Forelimb muscle (tissue), 1 donor: ENCODE measurements at regions not wholly inside any gene's neighbourhood (a gene's known extent, or its start where the extent isn't known, plus 50 kb on each side); places are given as distances from the start of the nearest gene placed in this dataset.

Experiments
- DNase-seq: peaks from one replicate; pipeline ENCODE4 v3.0.0-alpha.2; 2013; ENCODE audit warnings: low read depth

- DNase-seq, result no peak
Observed at GRCh38 chr2:15733867-15734673, 142.4 kb downstream of the DDX1 start.

DNA sequence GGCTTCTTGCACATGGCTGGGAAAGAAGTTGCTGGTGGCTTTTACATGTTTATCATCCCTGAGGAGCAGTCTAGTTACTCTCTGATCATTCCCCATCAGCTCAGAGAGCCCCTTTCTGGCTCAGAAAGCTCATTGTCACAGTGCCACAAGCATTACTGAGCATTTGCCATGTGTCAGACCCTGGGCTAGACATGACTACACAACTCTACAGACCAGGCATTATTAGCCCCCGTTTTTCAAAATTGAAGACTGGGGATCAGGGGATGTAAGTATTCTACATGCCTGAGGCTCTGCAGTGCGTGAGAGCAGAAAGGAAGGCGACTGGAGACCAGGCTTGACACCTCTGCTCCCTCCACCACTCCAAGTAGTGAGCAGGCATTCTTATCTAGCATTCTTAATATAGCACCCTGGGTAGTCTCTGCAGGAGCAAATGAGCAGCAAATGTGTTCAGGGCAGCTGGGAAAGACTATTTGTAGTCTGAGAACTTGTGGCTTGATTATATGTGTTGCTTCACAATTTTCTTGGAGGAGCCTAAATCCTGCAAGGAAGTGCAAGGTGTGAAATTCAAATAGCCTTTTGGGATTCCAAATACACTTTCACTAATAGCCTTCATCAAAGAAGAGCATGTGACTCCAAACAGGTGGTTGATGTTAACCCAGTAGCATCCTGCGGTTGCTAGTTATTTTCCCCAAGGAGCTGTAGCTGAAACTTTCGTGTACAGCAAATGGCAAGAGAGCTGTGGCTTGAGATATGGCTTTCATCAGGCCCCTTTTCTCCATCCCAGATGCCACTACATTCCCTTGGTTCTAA lies 143.2 kb downstream of the DDX1 start:
- DNase-seq, result no peak

DNA sequence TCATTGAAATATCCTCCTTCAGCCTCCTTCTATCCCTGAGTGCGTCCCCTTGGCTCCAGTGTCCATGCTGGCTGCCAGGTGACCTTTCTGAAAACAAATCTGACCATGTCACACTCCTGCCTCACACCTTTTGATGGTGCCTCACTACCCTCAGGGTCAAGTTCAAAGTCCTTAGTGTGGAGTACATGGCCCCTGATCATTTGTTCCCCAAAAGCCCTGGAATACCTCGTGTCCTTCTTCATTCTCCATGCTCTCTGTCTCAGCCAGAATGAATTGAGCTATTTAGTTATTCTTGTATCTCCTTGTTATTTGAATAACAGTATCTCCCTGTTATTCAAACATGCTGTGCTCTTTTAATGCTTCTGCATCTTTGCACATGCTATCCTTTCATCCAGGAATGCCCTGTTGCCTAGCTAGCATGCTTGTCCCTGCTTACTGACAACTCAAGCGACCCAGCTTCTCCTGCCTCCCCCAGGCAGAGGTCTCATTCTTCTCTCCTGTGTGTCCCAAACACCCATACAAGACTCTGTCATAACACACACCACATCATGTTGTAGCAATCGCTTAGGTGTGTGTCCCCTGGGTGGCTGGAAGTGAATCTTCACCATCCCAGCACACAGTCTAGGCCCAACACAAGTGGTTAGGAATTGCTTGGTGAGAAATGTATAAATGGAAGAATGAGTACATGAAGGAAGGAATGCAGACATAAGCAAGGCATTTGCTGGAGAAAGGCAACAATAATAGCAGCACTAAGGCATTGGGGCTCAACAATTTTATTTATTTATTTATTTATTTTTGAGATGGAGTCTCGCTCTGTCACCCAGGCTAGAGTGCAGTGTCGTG lies 144.0 kb downstream of the DDX1 start:
- DNase-seq, result no peak

DNA sequence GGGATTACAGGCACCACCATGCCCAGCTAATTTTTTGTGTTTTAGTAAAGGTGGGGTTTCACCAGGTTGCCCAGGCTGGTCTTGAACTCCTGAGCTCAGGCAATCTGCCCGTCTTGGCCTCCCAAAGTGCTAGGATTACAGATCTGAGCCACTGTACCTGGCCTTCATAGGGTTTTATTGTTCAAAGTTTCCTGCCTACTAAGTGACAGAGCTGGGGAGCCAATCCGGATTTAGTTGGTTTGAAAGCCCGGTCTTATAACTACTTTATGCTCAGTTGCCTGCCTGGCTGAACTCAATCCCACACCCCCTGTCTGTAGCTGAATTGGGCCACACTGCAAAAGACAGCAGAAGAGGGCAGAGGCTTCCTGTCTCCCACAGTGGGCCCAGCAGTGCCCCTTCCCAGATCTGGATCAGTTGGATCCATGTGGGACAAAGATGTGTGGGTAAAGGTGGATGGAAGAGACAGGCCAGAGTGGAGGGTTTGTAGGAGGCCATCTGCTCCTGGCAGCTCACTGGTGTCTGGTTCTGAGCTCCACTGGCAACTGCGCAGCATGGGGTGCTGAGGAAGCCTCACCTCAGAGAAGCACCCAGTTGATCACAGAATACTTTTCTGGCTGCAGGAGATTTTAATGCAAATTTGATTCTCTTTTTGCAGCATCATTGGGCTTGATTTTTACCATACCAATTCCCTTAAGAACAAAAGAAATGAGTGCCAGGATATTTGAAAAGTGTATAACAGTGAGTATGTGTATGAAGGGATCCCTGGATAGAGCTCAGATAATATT lies 144.9 kb downstream of the DDX1 start:
- no peak for DNase-seq

DNA sequence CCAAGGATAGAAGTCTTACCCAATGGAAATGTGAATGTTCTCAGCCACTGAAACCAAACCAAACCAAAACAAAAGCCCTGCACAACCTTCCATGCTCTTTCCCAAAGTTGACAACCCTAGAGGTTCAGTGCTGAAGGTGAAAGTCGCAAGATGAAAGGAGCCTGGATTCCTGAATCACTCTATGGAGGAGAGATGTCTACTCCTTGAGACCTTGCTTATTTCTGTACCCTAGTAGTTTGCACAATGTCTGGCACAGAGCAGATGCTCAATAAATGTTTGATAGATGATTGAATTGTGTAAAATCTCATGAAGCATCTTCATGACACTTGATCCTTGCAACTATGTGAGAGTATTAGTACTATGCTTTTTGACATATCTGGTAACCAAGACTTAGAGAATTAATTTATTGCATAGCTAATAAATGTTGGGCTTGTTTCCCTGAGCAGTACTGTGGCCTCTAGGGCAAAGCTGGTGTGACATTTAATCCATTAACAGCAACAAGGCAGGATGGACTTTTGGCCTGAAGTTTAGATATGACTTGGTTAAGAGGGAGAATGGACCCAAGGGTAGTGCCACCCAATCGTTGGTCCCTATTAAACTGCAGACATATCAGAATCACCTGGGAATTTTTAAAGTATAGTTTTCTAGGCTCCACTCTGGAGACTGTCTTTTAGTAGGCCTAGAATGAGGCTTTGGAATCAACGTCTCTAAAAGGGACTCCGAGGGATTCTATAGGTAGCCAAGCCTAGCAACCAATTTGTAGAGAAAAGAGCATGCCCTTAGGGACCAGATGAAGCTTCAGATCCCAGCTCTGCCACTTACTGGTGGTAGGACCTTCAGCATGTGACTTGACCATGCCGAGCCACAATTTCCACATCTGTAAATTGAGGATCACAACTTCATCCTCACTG lies 145.9 kb downstream of the DDX1 start:
- no peak for DNase-seq

DNA sequence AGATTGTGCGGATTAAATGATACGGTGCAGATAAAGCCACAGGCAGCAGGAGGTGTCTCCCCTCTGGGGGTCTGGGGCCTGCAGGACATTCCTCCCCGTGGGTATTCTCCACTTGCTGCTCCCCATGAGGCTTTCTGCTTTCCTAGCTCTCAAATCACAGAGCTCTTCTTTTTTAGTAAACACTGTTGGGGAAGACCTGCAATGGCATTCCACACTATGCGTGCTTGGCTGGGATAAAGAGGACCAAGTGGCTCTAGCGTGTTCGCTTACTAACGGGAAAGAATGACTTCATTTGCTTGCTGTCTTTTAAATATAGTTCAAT lies 146.5 kb downstream of the DDX1 start:
- DNase-seq, result no peak

GRCh38 chr2:15738943-15739342 lies 147.3 kb downstream of the DDX1 start:
- no peak for DNase-seq

- DNase-seq, result no peak
Observed at GRCh38 chr2:15744820-15745219, 153.2 kb downstream of the DDX1 start.

DNA sequence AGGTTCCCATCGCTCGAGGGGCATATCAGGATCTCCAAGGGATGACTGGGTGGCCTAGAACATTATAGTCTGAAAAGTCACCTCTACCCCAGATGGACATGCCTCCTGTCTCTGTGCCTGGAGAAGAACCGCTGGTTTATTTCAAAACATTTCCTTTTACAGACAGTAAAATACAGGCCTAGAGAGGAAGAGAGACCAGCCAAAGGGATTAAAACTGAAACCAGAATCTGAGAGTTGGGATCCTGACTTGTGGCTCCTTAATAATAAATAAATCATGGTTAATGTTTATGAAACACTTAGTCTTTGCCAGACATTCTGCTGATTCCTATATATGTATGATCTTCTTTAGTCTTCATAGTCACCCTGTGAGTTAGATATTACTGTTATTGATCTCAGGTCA lies 153.7 kb downstream of the DDX1 start:
- no peak for DNase-seq

DNA sequence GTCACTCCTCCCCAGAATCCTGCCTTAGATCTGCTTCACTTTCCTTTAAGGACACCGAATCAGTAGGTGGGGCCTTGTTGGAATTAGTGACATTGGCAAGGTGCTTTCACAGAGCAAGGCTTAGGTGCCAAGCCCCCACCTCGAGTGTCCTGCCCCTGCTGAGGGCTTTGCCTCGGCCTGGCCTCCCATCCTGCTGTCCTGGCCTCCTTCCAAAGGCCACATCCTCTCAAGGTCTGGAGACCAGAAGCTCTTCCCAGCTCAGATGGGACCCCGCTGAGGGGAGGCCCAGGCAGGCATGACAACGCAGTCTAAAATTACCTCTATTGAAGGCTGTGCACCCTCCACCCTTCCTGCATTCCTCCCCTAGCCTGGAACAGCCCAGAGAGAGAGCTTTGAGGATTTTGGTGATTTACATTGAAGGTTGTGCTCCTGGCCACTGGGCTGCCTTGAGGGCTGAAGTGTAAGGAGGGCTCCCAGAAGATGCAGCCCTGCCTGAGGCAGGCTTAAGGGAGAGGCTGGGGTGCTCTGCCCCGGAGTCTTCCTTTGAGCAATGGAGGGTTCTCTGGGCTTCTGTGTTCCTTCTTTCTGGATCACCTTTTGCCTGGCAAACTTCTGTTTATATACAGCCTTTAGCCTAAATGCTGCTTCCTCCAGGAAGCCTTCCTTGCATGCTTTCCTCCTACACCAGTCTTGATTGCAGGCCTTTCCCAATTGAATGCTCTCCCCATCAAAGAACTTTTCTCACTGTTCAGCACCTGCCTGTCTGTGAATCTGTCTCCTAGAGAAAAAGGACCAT lies 154.4 kb downstream of the DDX1 start:
- no peak for DNase-seq

- no peak for DNase-seq
Observed at GRCh38 chr2:15746703-15747550, 155.3 kb downstream of the DDX1 start.

DNA sequence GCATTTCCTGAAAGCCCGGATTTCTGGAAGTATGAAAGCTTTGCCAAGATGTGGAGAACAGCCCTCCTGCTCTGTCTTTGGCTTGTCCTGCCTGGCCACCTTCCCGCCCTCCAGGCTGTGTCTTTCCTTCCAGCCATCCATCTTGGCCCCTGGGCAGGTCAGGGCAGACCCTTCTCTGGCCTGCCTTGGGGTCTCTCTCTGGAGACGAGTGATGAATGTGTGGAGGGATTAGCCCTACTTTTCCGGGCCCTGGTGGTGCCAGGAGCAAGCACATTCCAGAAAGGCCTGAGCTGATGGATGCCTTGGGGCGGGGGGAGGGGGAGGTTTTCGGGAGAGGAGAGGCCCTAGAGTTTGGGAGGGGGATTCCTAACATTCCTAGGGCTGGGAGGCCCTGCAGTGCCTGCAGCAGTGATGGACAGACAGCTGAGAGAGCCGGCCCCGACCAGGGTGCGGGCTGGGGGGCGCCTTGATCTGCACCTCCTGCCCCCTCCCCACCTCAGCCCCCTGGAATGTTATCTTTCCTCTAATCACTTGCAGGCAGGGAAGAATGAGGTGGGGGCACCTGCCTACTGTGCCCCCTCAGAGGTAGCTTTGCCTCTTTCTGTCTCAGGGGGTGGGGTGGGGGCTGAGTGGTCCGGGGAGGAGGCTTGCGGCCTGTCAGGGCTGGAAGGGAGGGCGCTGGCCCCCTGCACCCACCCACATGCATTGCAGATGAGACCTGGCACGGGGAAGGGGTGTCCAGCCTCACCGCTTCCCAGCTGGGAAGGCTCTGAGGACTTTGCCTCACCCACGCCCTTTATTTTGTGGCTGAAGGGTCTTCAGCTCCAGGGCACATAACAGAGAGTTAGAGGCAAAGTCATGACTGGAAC lies 156.2 kb downstream of the DDX1 start:
- DNase-seq, result no peak

DNA sequence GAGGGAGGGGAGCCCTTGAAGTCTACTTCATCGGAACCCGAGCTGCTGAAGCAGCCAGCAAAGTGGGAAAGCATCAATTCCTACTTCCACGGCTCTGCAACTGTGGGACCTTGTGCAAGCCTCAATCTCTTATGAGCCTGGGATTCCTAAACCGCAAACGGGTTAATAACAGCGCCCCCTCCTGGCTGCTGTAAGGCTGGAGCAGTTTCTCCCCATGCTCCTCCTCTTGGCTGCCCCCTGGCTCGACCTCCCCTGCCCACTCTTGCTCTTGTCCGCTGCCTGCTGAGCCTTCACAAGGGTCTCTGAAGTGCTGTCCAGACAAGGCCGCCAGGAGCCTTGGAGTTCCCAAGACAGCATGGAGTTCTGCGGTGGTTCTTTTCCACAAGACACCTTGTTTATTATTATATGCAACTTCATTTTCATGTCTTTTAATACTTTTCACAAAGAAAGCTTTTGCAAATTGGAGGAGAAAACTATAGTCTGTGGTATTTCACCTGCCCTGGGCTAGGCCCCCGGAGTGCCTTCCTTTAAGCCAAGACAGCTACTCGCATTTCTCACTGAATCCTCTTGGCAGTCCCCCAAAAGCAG lies 157.2 kb downstream of the DDX1 start:
- no peak for DNase-seq

DNA sequence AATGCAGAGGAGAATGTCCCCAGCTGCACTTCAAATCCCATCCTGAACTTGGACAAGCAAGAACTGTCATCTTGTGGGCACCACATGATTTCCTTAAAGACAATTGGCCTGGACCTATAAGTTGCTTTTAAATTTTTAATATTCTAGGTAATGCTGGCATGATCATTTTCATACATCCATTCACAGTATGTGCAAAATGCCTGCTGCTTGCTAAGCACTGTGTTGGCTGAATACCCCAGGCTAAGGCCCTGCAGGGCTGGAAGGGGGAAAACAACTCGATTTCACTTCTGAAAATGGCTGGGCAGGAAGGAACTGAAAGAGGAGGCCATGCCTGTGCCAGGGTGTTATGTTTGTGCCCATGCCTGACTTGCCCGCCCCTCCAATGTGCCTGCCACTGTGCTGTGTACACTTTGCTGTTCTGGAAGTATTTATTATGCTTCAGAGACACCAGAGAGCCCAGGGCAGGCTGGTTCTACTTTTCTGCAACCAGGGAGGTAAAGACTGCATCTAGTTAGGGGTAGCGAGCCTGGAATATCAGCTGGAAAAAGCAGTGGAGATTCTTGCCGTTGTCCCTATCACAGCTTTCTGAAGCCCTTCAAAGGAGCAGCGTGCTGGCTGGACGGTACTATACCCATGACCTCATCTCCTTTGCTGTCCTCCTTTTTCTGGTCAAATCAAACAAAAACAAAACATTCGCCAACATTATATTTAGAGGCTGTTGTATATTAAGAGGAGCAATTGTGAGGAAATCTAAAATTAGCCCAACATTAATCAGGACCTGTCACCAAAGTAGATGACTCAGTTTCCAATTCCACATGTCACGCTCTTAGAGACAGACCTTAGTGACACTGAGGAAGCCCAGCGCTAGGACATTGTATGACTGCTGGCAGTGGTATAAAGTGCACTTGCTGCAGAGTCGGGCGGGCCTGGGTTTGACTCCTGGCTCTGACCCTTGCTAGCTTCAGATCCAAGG lies 158.1 kb downstream of the DDX1 start:
- DNase-seq, result no peak

GRCh38 chr2:15750433-15750814 lies 158.8 kb downstream of the DDX1 start:
- no peak for DNase-seq

- no peak for DNase-seq
Observed at GRCh38 chr2:15750822-15751329, 159.2 kb downstream of the DDX1 start.
